ENCODE measurements at regions not wholly inside any gene's neighbourhood (a gene's known extent, or its start where the extent isn't known, plus 50 kb on each side); places are given as distances from the start of the nearest gene placed in this dataset.

DNA sequence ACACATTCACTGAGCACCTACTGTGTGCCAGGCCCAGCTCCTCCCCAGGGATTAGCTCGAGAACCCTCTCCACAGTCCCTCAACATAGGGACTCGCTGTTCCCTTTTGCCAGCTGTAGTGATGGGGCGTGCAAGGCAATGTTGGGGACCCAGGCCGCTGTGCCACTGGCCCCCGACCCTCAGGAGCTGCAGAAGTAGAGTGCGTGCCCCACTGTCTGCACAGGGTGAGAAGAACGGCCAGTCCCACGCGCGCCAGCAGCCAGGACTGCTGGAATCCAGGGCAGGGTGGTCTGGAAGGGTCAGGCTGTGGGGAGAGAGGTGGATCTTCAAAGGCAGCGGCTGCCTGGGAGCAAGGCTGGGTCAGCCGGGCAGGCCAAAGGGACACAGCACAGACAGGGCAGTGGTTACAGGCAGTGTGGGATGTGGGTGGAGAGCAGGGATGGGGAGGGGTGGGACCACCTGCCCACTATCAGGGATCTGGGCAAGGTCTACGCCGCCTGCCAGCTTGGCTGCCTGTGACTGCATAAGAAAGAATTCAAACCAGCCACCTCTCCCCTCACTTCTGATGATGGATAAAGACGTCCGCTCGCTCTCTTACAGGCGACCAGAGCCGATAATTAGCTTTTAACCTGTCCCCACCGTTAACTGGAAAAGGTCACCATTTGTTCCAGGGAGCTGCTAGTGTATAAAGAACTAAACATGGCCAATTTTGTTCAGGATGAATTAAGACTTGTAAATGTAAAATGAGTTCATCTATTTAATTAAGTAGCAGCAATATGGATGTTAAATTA lies 86.7 kb upstream of the GSE1 start:
- H2AFZ ChIP-seq = no peak overlapping the region
- ChIA-PET CTCF (interaction anchor here (0.6 kb wide), 1 partner anchor 27 kb away, joined by 6 read pairs; no protein-coding TSS in a partner anchor), POLR2A (ENCODE audit: unreplicated experiment) (interaction anchor here (0.5 kb wide), 1 partner anchor 104 kb away, joined by 3 read pairs; no protein-coding TSS in a partner anchor)
- no TSS peak for BruUV-seq (replicated peaks)
- intact Hi-C loops (cut with micrococcal nuclease; ENCODE audit: unreplicated experiment) = no loop called here
- no peaks in the 10 kb centered on the region for H3K27me3 ChIP-seq (ENCODE audit: insufficient read depth, low read depth)
- H3K79me2 ChIP-seq (ENCODE audit: low read depth) = peaks cover 8% of the 10 kb centered on the region; the same call in 1 of the 2 replicates
- no peaks in the 10 kb centered on the region for H3K9me3 ChIP-seq (ENCODE audit: insufficient read depth, low read depth)
- no peak for TF ChIP-seq EZH2 (IDR thresholded peaks at IDR 0.05; ENCODE audit: low read depth)
- TF ChIP-seq, protein P1, sequence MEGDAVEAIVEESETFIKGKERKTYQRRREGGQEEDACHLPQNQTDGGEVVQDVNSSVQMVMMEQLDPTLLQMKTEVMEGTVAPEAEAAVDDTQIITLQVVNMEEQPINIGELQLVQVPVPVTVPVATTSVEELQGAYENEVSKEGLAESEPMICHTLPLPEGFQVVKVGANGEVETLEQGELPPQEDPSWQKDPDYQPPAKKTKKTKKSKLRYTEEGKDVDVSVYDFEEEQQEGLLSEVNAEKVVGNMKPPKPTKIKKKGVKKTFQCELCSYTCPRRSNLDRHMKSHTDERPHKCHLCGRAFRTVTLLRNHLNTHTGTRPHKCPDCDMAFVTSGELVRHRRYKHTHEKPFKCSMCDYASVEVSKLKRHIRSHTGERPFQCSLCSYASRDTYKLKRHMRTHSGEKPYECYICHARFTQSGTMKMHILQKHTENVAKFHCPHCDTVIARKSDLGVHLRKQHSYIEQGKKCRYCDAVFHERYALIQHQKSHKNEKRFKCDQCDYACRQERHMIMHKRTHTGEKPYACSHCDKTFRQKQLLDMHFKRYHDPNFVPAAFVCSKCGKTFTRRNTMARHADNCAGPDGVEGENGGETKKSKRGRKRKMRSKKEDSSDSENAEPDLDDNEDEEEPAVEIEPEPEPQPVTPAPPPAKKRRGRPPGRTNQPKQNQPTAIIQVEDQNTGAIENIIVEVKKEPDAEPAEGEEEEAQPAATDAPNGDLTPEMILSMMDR (conservative IDR thresholded peaks at IDR 0.05) = no peak
- H3K4me1 ChIP-seq (replicated peaks; ENCODE audit: insufficient read depth) = peaks cover 48% of the 10 kb centered on the region
- no peaks in the 10 kb centered on the region for H3K36me3 ChIP-seq (ENCODE audit: low read depth)
- H3K27ac ChIP-seq = no peak overlapping the region
- H3F3A ChIP-seq (ENCODE audit: insufficient read depth, low read depth) = peaks cover 41% of the 10 kb centered on the region
- H3K9me2 ChIP-seq (ENCODE audit: insufficient read depth) = no peaks in the 10 kb centered on the region
- no peaks in the 10 kb centered on the region for H4K20me1 ChIP-seq (ENCODE audit: insufficient read depth)
- DNase-seq = no peak
- peak overlapping the region; percentile 77 for H3K4me2 ChIP-seq
- no peak overlapping the region for H3K4me3 ChIP-seq

DNA sequence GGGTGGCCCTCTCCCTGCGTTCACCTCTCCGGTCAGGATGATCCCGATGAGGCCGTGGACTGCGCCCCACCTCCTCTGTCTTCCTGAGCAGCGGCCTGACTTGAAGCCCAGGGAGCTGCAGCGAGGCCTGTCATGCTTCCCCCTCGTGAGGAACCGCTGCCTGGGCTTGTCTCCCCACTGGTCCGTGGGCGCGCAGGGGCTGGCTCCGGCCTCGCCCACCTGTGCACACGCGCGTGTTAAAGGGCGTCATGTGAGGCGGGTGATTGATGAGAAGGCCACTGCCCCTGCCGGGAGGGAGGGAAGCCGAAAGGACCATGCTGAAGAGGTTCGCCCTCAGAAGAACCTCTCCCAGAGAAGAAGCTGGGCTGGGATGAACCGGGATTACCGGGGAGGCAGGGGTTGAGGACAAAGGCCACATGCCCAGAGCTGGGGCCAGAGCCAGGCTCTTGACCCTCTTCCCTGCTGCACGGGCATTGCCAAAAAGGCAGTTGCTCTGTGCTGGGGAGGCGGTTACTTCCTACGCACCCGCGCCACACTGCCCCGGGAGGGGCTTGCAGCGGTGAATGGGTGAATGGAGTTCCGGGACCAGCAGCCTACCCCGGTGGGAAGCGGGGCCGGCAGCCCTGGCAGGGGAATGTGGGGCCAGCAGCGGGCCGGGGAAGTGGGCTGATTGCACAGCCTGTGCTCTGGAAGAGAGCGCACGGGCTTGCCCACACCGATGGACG lies 85.9 kb upstream of the GSE1 start:
- intact Hi-C loops (cut with micrococcal nuclease; ENCODE audit: unreplicated experiment) = no loop called here
- H3K27me3 ChIP-seq (ENCODE audit: insufficient read depth, low read depth) = no peaks in the 10 kb centered on the region
- H3K36me3 ChIP-seq (ENCODE audit: low read depth) = no peaks in the 10 kb centered on the region
- no peak for TF ChIP-seq EZH2 (IDR thresholded peaks at IDR 0.05; ENCODE audit: low read depth)
- TF ChIP-seq, protein P1 (conservative IDR thresholded peaks at IDR 0.05) = no peak
- peaks cover 36% of the 10 kb centered on the region; the same call in 1 of the 2 replicates for H3F3A ChIP-seq (ENCODE audit: insufficient read depth, low read depth)
- no peaks in the 10 kb centered on the region for H3K9me2 ChIP-seq (ENCODE audit: insufficient read depth)
- H2AFZ ChIP-seq = no peak overlapping the region
- H3K4me2 ChIP-seq = no peak overlapping the region
- ChIA-PET POLR2A (ENCODE audit: unreplicated experiment) (no interaction called here), CTCF (no interaction called here)
- no TSS peak for BruUV-seq (replicated peaks)
- no peaks in the 10 kb centered on the region for H4K20me1 ChIP-seq (ENCODE audit: insufficient read depth)
- H3K27ac ChIP-seq = no peak overlapping the region
- H3K4me1 ChIP-seq (replicated peaks; ENCODE audit: insufficient read depth) = peaks cover 40% of the 10 kb centered on the region
- no peaks in the 10 kb centered on the region for H3K9me3 ChIP-seq (ENCODE audit: insufficient read depth, low read depth)
- no peak overlapping the region for H3K4me3 ChIP-seq
- peaks cover 8% of the 10 kb centered on the region; the same call in 1 of the 2 replicates for H3K79me2 ChIP-seq (ENCODE audit: low read depth)
- no peak for DNase-seq

DNA sequence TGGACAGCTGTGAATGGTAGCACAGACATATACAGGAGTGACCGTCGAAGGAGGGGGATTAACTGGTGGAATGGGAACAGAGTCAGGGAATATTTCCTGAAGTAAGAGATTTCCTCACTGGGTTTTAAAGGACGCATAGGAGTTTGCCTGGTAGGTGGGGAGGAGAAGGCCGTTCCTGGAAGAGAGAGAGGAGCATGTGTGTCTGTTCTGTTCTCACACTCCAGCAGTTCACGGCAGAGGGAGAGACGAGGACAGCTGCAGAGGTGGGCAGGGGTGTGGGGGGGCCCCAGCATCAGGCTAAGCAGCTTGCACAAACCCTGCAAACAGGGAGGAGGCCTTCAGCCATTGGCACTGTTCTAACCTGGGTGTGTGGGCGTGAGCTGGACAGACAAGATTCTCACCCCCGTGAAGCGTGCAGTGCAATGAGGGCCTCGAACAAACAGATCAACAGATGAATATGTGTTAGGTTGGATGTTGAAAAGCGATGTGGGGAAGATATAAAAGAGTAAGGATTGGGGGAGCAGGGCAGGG lies 85.3 kb upstream of the GSE1 start:
- peaks cover 35% of the 10 kb centered on the region; the same call in 1 of the 2 replicates for H3F3A ChIP-seq (ENCODE audit: insufficient read depth, low read depth)
- no peak overlapping the region for H3K27ac ChIP-seq
- H2AFZ ChIP-seq = no peak overlapping the region
- no peaks in the 10 kb centered on the region for H3K36me3 ChIP-seq (ENCODE audit: low read depth)
- H3K4me3 ChIP-seq = no peak overlapping the region
- intact Hi-C loops (cut with micrococcal nuclease; ENCODE audit: unreplicated experiment) = no loop called here
- no peak for TF ChIP-seq EZH2 (IDR thresholded peaks at IDR 0.05; ENCODE audit: low read depth)
- TF ChIP-seq, protein P1 (conservative IDR thresholded peaks at IDR 0.05) = no peak
- H3K9me2 ChIP-seq (ENCODE audit: insufficient read depth) = no peaks in the 10 kb centered on the region
- H3K27me3 ChIP-seq (ENCODE audit: insufficient read depth, low read depth) = no peaks in the 10 kb centered on the region
- H3K79me2 ChIP-seq (ENCODE audit: low read depth) = peaks cover 3% of the 10 kb centered on the region; the same call in 1 of the 2 replicates
- H3K9me3 ChIP-seq (ENCODE audit: insufficient read depth, low read depth) = no peaks in the 10 kb centered on the region
- H3K4me2 ChIP-seq = no peak overlapping the region
- BruUV-seq (replicated peaks) = no TSS peak
- POLR2A ChIA-PET (ENCODE audit: unreplicated experiment) = no interaction called here
- CTCF ChIA-PET = no interaction called here
- H4K20me1 ChIP-seq (ENCODE audit: insufficient read depth) = no peaks in the 10 kb centered on the region
- H3K4me1 ChIP-seq (replicated peaks; ENCODE audit: insufficient read depth) = peaks cover 34% of the 10 kb centered on the region
- DNase-seq = no peak

Measured in PC-9 (cell line).